COLO668 (cell line): ENCODE measurements at regions not wholly inside any gene's neighbourhood (a gene's known extent, or its start where the extent isn't known, plus 50 kb on each side); places are given as distances from the start of the nearest gene placed in this dataset.

Source experiments
- DNase-seq: peaks from one replicate; lab custom pipeline; 2025; ENCODE audit not compliant: unreplicated experiment; lab: John Stamatoyannopoulos, UW

- no peak for DNase-seq
These were observed 170.3 kb upstream of the BMP4 start for GRCh38 chr14:54126947-54127346.

- DNase-seq, result no peak
These were observed 170.9 kb upstream of the BMP4 start for GRCh38 chr14:54127526-54127925.

DNA sequence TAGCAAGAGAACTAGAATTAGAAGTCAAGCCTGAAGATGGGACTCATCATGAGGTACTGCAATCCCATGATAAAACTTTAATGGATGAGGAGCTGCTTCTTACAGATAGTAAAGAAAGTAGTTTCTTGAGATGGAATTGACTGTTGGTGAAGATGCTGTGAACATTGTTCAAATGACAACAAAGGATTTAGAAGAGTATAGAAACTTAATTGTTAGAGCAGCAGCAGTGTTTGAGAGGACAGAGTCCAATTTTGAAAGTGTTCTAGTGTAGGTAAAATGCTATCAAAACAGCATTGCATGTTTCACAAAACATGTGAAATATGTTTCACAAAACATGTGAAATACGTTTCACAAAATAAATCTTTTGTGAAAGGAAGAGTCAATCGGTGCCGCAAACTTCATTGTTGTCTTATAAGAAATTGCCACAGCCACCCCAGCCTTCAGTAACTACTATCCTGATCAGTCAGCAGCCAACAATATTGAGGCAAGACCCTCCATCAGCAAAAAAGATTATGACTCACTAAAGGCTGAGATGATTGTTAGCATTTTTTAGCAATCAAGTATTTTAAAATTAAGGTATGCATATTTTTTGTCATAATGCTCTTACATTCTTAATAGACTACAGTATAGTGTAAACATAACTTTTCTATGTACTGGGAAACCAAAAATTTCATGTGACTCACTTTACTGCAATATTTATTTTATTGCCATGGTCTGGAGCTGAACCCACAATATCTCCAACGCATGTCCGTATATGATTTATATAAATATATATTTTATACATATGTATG, 173.4 kb upstream of the BMP4 start:
- DNase-seq, result no peak

GRCh38 chr14:54132496-54132895, 175.9 kb upstream of the BMP4 start:
- no peak for DNase-seq

- DNase-seq, result no peak
These were observed 177.3 kb upstream of the BMP4 start for GRCh38 chr14:54133896-54134295.

- DNase-seq, result no peak
These were observed 179.2 kb upstream of the BMP4 start for GRCh38 chr14:54135804-54136280.

- DNase-seq, result no peak
These were observed 180.4 kb upstream of the BMP4 start for GRCh38 chr14:54136894-54137613.

DNA sequence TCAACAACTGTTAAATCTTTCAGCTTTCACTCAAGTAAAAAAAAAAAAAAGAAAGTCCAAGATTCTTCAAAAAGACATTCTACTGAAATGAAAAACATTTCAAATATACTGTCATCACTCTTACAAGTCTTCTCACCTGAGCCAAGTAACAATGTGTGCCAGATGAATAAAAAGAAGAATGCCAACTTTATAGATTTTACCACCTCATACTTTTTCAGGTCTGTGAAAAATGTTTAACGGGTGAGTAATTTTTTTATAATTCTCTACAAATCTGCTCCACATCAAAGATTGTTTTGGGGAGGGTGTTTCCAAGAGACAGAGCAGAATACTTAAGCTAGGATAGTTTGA, 181.0 kb upstream of the BMP4 start:
- DNase-seq, result no peak

DNA sequence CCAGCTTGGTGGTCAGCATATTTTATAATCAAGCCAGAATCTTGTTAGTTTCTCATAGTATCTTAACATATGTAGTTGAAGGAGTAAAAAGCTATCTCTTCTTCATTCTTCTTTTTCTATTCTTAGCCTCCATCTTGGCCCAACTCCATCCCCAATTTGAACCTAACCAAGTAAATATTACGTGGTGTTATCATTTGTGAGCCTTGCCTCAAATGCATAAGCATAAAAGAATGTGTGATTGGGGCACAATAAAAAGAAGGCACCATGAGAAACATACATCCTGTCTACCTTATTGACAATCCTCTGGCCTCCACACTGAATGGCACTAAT, 181.4 kb upstream of the BMP4 start:
- no peak for DNase-seq

- DNase-seq, result peak; percentile 16
These were observed 181.9 kb upstream of the BMP4 start for GRCh38 chr14:54138354-54139038.

DNA sequence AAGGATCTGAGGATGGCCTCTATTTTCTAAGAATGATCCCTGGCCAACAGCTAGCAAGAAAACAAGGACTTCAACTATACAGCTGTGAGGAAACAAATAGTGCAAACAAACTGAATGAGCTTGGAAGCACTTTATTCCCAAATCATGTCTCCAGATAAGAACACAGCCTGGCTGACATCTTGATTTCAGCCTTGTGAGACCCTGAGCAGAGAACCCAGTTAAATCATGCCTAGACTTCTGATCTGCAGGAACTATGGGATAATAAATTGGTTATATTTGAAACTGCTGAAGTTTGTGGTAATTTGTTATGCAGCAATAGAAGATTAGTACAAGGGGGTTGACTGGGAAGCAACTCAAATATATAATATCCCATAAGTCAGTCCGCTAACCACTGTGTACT, 183.9 kb upstream of the BMP4 start:
- no peak for DNase-seq

- DNase-seq, result no peak
These were observed 190.0 kb upstream of the BMP4 start for GRCh38 chr14:54146601-54147000.

DNA sequence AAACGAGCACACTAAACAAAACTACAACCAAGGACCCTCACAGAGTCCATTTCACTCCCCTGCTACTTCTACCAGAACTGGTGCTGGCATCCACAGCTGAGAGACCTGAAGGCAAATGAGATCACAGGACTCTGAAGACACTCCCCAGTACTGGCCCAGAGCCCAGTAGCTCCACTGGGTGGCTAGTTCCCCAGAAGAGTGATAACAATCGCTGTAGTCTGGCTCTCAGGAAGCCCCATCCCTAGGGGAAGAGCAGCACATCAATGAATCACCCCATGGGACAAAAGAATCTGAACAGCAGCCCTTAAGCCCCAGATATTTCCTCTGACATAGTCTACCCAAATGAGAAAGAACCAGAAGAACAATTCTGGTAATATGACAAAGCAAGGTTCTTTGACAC, 190.7 kb upstream of the BMP4 start:
- DNase-seq, result no peak

GRCh38 chr14:54147758-54148157, 191.1 kb upstream of the BMP4 start:
- no peak for DNase-seq

DNA sequence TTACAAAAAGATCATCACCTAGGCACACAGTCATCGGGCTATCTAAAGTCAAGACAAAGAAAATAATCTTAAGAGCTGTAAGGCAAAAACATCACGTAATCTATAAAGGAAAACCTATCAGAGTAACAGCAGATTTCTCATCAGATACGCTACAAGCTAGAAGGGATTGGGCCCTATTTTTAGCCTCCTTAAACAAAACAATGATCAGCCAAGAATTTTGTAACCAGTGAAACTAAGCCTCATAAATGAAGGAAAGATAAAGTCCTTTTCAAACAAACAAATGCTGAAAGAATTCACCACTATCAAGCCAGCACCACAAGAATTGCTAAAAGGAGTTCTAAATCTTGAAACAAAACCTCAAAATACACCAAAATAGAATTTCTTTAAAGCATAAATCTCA, 191.6 kb upstream of the BMP4 start:
- no peak for DNase-seq

GRCh38 chr14:54152351-54152750, 195.7 kb upstream of the BMP4 start:
- DNase-seq, result no peak

DNA sequence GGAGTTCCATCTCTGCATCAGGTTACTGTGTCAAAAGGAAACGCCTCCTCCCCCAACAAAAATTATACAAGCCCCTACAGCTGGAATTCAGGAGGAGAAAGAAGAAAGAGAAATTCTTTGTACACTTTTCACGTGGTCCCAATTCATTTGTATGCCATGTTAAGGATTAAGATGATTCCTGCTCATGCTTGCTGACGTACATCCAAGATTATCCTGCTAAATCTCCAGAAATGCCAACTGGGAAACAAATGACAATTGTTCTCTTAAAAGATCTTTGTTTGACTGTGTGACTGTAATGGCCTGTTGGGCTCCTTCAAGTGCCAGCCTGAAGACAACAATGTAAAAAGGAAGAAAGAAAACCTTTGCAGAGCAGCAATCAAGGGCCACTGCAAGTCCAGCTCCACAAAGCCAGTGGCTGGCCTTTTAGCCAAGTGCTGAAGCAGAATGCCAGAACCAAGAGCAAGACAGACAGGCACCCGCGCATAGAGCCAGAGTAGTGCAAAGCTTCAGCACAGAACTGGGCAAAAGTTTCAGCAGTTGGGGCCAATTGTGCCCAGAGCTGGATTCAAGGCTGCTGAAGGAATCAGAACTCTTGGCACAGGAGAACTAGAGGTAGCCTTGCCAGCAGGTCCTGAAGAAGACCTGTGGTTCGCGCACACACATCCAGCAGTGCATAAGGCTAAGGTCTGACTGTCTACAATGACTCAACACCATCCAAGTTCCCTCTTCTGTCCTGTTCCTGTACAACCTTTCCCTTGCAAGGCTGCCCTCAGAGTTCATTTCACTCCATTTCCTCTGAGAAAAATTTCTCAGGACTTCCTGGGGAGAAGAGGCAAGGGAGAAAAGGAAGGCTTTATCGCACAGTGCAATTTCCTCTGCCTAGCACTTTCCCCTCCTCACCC, 209.7 kb upstream of the BMP4 start:
- no peak for DNase-seq

GRCh38 chr14:54168489-54168888, 211.9 kb upstream of the BMP4 start:
- no peak for DNase-seq

DNA sequence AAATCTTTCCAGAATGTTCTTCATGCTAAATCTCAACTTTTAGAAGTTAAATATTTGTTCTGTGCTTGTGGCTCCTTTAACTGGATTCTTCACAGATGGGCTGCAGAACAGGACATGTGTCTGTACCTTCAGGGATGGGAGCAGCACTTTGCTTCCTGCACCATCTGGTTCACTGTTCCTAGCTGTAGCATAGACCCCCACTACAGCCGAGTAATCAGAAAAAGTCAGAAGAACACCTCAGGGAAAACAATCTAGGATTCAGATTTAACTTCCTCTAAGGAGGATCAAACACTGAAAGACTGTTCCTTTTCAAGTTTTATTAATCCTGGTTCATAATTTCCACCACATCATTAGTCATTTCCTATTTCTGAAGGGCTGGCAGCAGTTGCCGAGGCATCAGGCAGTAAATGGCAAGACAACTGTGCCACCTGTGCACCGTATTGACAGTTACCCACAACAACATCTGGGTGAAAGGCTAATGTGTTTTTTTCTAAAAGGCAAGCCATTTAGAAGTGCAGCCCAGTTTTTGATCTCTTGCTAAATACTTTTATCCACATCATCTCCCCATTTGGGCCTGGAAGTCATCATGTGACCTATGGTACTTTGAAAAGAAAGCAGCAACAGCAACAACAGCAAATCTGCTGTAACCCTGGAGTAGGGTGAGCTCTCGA, 212.8 kb upstream of the BMP4 start:
- no peak for DNase-seq

DNA sequence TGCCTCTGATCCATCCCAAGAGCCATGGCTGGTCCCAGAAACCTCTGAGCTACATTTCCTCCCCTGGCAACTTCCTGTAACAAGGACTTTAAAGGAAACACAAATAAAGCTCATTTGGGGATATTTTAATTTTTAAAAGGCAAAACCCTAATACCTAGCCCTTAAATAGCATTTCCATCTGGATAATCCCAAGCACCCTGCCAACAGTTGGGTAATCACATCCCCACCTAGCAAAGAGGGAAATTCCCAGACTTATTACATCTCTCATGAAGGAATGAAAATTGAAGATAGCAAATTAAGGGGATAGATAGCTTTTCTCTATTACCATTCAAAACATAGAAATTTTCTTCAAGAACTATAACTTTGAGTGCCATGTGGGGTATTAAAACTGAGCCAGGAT, 213.7 kb upstream of the BMP4 start:
- DNase-seq, result no peak

DNA sequence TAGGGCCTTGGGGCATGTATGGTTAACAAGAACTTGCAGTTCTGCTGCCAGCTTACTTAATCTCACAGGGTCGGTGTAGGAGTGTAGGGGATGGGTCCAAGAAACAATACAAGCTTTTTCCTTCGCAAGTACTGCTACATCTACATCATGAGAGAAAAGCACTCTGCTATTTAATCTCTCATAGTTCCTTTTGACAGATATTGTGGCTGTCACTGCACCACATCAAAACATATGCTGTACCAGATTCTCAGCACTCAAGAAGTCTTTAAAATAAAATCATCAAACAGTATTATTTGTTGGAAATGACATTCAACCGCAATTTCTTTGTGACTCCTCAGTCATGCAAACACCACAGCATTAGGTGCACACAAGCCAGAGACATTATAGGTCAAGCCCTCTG, 215.5 kb upstream of the BMP4 start:
- no peak for DNase-seq
